HCEC 1CT (cell line): ENCODE measurements at regions not wholly inside any gene's neighbourhood (a gene's known extent, or its start where the extent isn't known, plus 50 kb on each side); places are given as distances from the start of the nearest gene placed in this dataset.
"Not testable (repeated sequence)": the region's sequence is repeated elsewhere in the genome, so short reads cannot be mapped to it uniquely, and the experiment has no call there.

Source experiments
- DNase-seq: peaks from one replicate; pipeline ENCODE4 v3.0.0-alpha.2; 2017

- no peak for DNase-seq
These were observed 774.0 kb upstream of the POU3F4 start for GRCh38 chrX:82734140-82734539.

DNA sequence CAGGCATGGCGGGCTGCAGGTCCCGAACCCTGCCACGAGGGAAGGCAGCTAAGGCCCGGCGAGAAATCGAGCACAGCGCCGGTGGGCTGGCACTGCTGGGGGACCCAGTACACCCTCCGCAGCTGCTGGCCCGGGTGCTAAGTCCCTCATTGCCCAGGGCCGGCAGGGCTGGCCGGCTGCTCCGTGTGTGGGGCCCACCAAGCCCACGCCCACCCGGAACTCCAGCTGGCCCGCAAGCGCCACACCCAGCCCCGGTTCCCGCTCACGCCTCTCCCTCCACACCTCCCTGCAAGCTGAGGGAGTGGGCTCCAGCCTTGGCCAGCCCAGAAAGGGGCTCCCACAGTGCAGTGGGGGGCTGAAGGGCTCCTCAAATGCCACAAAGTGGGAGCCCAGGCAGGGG, 769.8 kb upstream of the POU3F4 start:
- DNase-seq, result not testable (repeated sequence)

DNA sequence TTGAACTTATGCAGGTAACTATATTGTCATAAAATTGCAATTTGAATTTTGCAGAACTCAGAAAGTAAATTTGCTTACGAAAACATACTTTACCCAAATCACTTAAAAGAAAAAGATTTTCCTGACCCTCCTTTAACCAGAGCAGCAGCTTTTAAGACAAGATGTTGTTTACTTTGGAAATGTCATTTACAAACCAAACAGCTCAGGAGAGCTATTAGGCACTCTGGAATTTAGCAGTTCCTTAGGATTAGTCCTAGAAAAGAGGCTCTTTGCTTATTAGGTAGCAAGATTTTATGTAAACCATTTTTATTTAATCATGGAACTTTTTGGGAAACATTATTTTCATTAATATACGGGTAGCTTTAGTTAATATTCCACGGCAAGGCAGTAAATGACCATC, 765.7 kb upstream of the POU3F4 start:
- no peak for DNase-seq

- DNase-seq, result not testable (repeated sequence)
These were observed 762.4 kb upstream of the POU3F4 start for GRCh38 chrX:82745725-82746124.

DNA sequence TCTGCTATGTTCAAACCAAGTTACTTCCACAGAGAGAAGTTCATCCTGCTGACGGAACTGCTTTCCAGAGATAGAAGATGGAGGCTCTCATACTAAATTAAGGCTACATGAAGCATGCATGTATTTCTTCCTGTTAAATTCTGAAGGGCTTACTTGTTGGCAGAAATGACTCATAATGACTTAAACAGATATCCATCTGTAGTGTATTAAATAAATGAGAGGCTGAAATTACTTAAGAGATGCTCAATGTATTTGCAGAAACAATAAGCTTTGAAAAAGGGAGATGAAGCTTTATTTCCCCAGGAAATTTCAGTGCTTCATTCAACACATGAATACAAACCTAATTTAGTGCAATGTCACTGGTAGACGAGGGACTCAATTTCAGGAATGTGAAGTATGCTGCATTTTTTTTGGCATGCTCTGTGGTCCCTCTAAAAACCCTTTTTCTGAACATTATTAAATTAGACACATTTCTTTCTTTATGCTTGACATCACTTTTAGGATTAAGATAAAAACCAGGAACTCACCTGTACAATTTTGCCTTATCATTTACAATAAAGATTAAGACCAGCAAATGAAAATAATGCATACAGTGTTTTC, 759.1 kb upstream of the POU3F4 start:
- peak; percentile 68 for DNase-seq

- DNase-seq, result no peak
These were observed 751.8 kb upstream of the POU3F4 start for GRCh38 chrX:82756272-82756671.

DNA sequence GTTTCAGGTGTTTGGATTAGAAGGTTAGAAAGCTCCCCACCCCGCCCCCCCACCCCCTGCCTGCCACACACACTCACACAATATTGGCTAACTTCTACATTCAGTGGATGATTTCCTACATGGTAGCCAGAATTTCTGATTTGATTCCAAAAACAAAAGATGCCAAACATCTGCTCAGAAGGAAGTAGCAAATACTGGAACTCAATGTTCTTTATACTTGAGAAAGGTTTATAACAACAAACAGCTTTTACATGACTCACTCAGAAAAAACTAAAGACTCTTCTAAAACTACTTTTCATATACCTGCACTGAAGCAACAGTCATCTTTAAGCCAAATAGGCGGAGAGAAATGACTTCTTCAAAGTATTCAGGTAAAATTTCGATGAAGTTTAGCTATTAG, 750.5 kb upstream of the POU3F4 start:
- peak; percentile 60 for DNase-seq

DNA sequence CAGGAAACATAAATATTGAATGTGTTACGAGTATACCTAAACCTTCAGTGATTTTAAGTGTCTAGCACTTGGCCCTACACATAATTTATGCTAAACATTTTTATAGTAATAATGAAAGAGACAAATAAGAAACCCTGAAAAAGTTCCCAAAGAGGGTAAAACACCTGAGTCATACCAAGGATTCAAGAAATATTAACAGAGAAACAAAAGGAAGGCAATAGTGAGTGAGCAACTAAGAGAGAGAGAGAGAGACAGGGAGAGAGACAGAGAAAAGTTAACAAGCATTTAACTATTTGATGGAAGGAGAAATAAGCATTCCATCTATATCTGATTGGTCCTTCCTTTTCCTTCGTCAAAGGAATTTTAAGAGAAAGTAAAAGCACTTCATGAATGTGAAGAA, 743.6 kb upstream of the POU3F4 start:
- peak; percentile 7 for DNase-seq

- DNase-seq, result peak; percentile 27
These were observed 742.3 kb upstream of the POU3F4 start for GRCh38 chrX:82765811-82766210.

DNA sequence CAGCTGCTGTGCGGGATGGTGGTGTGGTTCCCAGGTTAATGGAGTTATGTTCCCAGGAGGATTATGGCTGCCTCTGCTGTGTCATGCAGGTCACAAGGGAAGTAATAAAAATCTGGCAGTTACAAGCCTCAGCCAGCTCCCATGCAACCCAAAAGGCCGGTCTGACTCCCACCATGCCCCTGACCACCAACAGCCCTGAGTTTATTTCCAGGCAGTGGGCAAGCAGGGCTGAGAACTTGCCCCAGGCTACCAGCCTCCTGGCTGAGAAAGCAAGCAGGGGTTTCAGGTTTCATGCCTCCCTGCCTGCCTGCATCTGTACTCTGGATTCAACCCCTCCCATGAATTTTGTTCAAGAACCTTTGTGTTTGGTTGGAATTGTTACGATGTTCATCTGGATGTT, 732.7 kb upstream of the POU3F4 start:
- DNase-seq, result no peak

DNA sequence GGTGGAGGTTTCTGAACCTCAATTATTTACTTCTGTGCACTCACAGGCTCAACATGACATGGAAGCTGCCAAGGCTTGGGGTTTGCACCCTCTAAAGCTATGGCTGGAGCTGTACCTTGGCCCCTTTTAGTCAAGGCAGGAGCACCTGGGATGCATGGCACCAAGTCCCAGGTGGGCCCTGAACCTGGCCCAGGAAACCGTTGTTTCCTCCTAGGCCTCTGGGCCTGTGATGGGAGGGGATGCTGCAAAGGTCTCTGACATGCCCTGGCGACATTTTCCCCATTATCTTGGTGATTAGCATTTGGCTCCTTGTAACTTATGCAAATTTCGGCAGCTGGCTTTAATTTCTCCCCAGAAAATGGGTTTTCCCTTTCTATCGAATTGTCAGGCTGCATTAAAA, 726.1 kb upstream of the POU3F4 start:
- DNase-seq, result no peak

DNA sequence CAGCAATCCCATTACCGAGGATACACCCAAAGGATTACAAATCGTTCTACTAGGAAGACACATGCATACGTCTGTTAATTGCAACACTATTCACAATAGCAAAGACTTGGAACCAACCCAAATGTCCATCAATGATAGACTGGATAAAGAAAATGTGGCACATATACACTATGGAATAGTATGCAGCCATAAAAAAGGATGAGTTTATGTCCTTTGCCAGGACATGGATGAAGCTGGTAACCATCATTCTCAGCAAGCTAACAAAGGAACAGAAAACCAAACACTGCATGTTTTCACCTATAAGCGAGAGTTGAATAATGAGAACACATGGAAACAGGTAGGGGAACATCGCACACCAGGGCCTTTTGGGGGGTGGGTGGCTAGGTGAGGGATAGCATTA, 695.2 kb upstream of the POU3F4 start:
- DNase-seq, result not testable (repeated sequence)

- peak; percentile 92 for DNase-seq
These were observed 694.4 kb upstream of the POU3F4 start for GRCh38 chrX:82813671-82814078.

DNA sequence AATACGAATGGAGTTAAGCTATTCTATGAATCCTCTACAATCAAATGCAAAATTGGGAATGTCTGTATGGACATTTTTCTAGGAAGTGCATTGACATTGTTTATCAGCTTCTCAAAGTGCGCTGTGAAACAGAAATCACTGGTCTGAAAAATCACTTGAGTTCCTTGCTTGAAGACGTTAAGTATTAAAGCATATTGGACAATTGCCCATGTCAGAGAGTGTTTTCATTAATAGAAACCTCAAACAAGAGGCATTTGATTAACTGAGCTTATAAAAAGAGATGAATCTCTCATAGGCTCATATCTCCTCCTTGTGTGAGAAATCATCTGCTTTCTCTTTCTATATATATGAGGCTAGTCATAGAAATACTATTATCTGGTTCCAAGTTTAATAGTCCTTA, 692.1 kb upstream of the POU3F4 start:
- no peak for DNase-seq

DNA sequence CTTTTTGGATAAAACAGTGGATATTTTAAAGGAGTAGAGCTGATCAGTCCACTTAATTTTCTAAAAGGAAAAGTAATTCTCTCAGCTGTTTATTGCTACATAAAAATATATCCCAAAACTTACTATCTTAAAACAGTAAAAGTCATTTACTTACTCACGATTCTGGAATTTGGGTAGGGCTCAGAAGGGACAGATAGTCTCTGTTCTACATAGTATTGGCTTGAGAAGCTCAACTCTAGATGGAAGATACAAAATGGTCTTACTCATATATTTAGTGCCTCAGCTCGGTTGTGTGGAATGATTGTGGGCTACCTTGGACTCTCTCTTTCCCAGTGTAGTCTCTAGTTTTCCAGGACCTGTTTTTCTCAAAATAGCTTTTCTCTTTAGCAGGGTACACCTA, 691.5 kb upstream of the POU3F4 start:
- DNase-seq, result peak; percentile 59

DNA sequence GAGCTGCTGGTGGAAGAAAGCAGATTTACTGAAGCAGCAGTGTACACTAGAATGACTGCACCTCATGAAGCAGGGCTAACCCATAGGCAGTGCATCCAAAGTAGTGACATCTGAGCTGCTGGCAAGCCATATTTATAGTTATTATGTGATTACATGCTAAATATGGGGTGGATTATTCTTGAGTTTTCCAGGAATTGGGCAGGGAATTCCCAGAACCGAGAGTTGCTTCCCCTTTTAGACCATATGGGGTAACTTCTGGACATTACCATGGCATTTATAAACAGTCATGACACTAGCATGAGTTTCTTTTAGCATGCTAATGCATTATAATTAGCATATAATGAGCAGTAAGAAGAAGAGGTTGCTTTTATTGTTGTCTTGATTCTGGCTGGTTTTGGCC, 665.8 kb upstream of the POU3F4 start:
- DNase-seq, result no peak

- no peak for DNase-seq
These were observed 660.0 kb upstream of the POU3F4 start for GRCh38 chrX:82848111-82848510.
